ENCODE measurements at regions not wholly inside any gene's neighbourhood (a gene's known extent, or its start where the extent isn't known, plus 50 kb on each side); places are given as distances from the start of the nearest gene placed in this dataset.

DNA sequence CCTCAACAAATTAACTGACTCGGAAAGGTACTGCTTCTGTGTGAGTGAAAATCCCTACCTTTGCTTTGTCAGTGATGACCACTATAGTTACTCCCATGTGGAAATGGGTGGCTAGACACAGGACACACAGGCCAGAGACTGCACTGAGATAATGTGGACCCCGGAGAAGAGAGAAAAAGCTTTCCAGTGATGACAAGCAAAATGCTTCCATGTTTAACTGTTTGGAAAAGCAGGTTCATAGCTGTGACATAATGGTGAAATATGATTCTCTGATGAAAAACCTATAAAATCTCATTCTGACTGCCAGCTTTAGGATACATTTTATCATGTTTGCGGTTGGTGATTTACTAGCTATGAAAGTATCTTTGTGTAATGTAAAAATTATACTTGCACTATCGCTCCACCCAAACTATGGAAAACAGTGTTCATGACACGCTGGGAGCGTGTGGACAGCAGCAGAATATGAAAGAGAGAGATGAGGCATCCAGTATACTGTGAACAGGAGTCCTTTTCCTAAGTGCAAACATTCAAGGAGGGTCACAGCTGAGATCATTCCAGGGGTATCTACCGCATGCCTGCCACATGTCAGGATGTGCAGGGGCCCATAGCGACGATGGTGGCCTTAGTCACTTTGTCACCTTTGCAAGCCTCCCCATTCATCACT, 782.7 kb upstream of the SOX11 start:
- Histone ChIP-seq H3K9me3 (ENCODE audit: insufficient read depth, low read length) (no peaks in the 10 kb centered on the region), H4K20me1 (ENCODE audit: insufficient read depth, low read length) (no peaks in the 10 kb centered on the region), H2AFZ (ENCODE audit: low read depth, low read length) (no peak overlapping the region), H3K79me2 (ENCODE audit: low read length) (no peaks in the 10 kb centered on the region), H3K4me2 (ENCODE audit: low read length) (no peak overlapping the region), H3K27ac (ENCODE audit: low read length) (no peak overlapping the region), H3K27me3 (ENCODE audit: low read depth, low read length) (no peaks in the 10 kb centered on the region), H3K4me1 (ENCODE audit: low read length) (peaks cover 13% of the 10 kb centered on the region), H3K36me3 (replicated peaks; ENCODE audit: low read depth, low read length) (no peaks in the 10 kb centered on the region), H3K9ac (ENCODE audit: low read length) (no peak overlapping the region), H3K4me3 (ENCODE audit: low read length) (no peak overlapping the region)
- TF ChIP-seq EZH2phosphoT487 (IDR thresholded peaks at IDR 0.05; ENCODE audit: low read depth) (no peak), CTCF (IDR thresholded peaks at IDR 0.05; ENCODE audit: low read depth, low read length) (no peak)

- Histone ChIP-seq H3K4me1 (ENCODE audit: low read length) (peaks cover 18% of the 10 kb centered on the region), H4K20me1 (ENCODE audit: insufficient read depth, low read length) (no peaks in the 10 kb centered on the region), H2AFZ (ENCODE audit: low read depth, low read length) (no peak overlapping the region), H3K27me3 (ENCODE audit: low read depth, low read length) (no peaks in the 10 kb centered on the region), H3K4me3 (ENCODE audit: low read length) (no peak overlapping the region), H3K9ac (ENCODE audit: low read length) (no peak overlapping the region), H3K79me2 (ENCODE audit: low read length) (no peaks in the 10 kb centered on the region), H3K27ac (ENCODE audit: low read length) (no peak overlapping the region), H3K4me2 (ENCODE audit: low read length) (no peak overlapping the region), H3K36me3 (replicated peaks; ENCODE audit: low read depth, low read length) (no peaks in the 10 kb centered on the region), H3K9me3 (ENCODE audit: insufficient read depth, low read length) (no peaks in the 10 kb centered on the region)
- TF ChIP-seq CTCF (IDR thresholded peaks at IDR 0.05; ENCODE audit: low read depth, low read length): no peak
- TF ChIP-seq EZH2phosphoT487 (IDR thresholded peaks at IDR 0.05; ENCODE audit: low read depth): no peak
Measured at GRCh38 chr2:4914036-4914435, 778.1 kb upstream of the SOX11 start.

DNA sequence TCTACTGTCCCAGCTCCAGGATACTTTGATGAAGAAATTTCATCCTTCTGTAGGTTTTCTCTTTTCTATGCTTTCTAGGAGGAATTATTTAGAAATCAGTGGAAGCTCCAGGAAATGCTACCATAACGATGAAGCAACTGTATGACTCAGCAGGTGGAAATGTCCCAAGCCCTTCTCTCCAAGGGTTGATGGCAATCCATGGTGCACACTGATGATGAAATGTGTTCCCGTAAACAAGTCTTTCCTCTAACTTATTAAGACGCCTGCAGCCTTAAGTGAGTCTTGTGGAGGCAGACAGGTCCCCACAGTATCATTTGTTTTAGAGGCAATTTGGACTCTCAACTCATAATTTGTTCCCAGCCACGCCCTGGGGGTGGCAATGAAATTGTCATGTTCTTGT, 777.6 kb upstream of the SOX11 start:
- Histone ChIP-seq H3K9ac (ENCODE audit: low read length) (no peak overlapping the region), H3K4me1 (ENCODE audit: low read length) (peaks cover 18% of the 10 kb centered on the region), H3K27me3 (ENCODE audit: low read depth, low read length) (no peaks in the 10 kb centered on the region), H3K4me2 (ENCODE audit: low read length) (no peak overlapping the region), H3K36me3 (replicated peaks; ENCODE audit: low read depth, low read length) (no peaks in the 10 kb centered on the region), H3K9me3 (ENCODE audit: insufficient read depth, low read length) (no peaks in the 10 kb centered on the region), H3K27ac (ENCODE audit: low read length) (no peak overlapping the region), H2AFZ (ENCODE audit: low read depth, low read length) (no peak overlapping the region), H4K20me1 (ENCODE audit: insufficient read depth, low read length) (no peaks in the 10 kb centered on the region), H3K79me2 (ENCODE audit: low read length) (no peaks in the 10 kb centered on the region), H3K4me3 (ENCODE audit: low read length) (no peak overlapping the region)
- TF ChIP-seq CTCF (IDR thresholded peaks at IDR 0.05; ENCODE audit: low read depth, low read length) (no peak), EZH2phosphoT487 (IDR thresholded peaks at IDR 0.05; ENCODE audit: low read depth) (no peak)

- no peaks in the 10 kb centered on the region for H3K9me3 ChIP-seq (ENCODE audit: insufficient read depth, low read length)
- no peaks in the 10 kb centered on the region for H3K36me3 ChIP-seq (replicated peaks; ENCODE audit: low read depth, low read length)
- no peaks in the 10 kb centered on the region for H4K20me1 ChIP-seq (ENCODE audit: insufficient read depth, low read length)
- H3K4me2 ChIP-seq (ENCODE audit: low read length): no peak overlapping the region
- H3K79me2 ChIP-seq (ENCODE audit: low read length): no peaks in the 10 kb centered on the region
- H3K9ac ChIP-seq (ENCODE audit: low read length): no peak overlapping the region
- no peak for TF ChIP-seq CTCF (IDR thresholded peaks at IDR 0.05; ENCODE audit: low read depth, low read length)
- no peak for TF ChIP-seq EZH2phosphoT487 (IDR thresholded peaks at IDR 0.05; ENCODE audit: low read depth)
- H3K4me3 ChIP-seq (ENCODE audit: low read length): no peak overlapping the region
- H3K4me1 ChIP-seq (ENCODE audit: low read length): peaks cover 14% of the 10 kb centered on the region
- no peak overlapping the region for H3K27ac ChIP-seq (ENCODE audit: low read length)
- H3K27me3 ChIP-seq (ENCODE audit: low read depth, low read length): no peaks in the 10 kb centered on the region
- H2AFZ ChIP-seq (ENCODE audit: low read depth, low read length): no peak overlapping the region
Measured at GRCh38 chr2:4915357-4915756, 776.8 kb upstream of the SOX11 start.

Measured in OCI-LY3 (cell line).